ENCODE measurements at regions not wholly inside any gene's neighbourhood (a gene's known extent, or its start where the extent isn't known, plus 50 kb on each side); places are given as distances from the start of the nearest gene placed in this dataset.

GRCh38 chr12:63045020-63045860 is 105.8 kb downstream of the AVPR1A start:
- Histone ChIP-seq H3K79me2 (ENCODE audit: control insufficient read depth, low read length) (no peaks in the 10 kb centered on the region), H3K27ac (ENCODE audit: low read depth, low read length) (no peak overlapping the region), H4K20me1 (ENCODE audit: control insufficient read depth, insufficient read depth, low read depth, low read length) (no peaks in the 10 kb centered on the region), H3K4me1 (ENCODE audit: control insufficient read depth, low read length) (no peaks in the 10 kb centered on the region), H3K27me3 (ENCODE audit: control insufficient read depth, low read length) (no peaks in the 10 kb centered on the region), H3K4me3 (ENCODE audit: low read length) (no peak overlapping the region), H3K4me2 (ENCODE audit: low read length) (no peak overlapping the region), H3K9me3 (ENCODE audit: control insufficient read depth, insufficient read depth, low read length) (no peaks in the 10 kb centered on the region), H3K9me2 (replicated peaks; ENCODE audit: control insufficient read depth, low read length) (no peaks in the 10 kb centered on the region), H3F3A (ENCODE audit: control insufficient read depth, insufficient read depth) (no peaks in the 10 kb centered on the region), H3K36me3 (ENCODE audit: control insufficient read depth, low read length) (no peaks in the 10 kb centered on the region)
- TF ChIP-seq CTCF (IDR thresholded peaks at IDR 0.05; ENCODE audit: low read depth, low read length, poor library complexity, severe bottlenecking) (no peak), EZH2phosphoT487 (IDR thresholded peaks at IDR 0.05; ENCODE audit: borderline replicate concordance, low read length) (no peak)

- Histone ChIP-seq H3K27me3 (ENCODE audit: control insufficient read depth, low read length) (no peaks in the 10 kb centered on the region), H3K4me3 (ENCODE audit: low read length) (no peak overlapping the region), H3K9me3 (ENCODE audit: control insufficient read depth, insufficient read depth, low read length) (no peaks in the 10 kb centered on the region), H3K27ac (ENCODE audit: low read depth, low read length) (no peak overlapping the region), H4K20me1 (ENCODE audit: control insufficient read depth, insufficient read depth, low read depth, low read length) (no peaks in the 10 kb centered on the region), H3K9me2 (replicated peaks; ENCODE audit: control insufficient read depth, low read length) (no peaks in the 10 kb centered on the region), H3K79me2 (ENCODE audit: control insufficient read depth, low read length) (no peaks in the 10 kb centered on the region), H3K36me3 (ENCODE audit: control insufficient read depth, low read length) (no peaks in the 10 kb centered on the region), H3F3A (ENCODE audit: control insufficient read depth, insufficient read depth) (no peaks in the 10 kb centered on the region), H3K4me2 (ENCODE audit: low read length) (no peak overlapping the region), H3K4me1 (ENCODE audit: control insufficient read depth, low read length) (no peaks in the 10 kb centered on the region)
- TF ChIP-seq CTCF (IDR thresholded peaks at IDR 0.05; ENCODE audit: low read depth, low read length, poor library complexity, severe bottlenecking) = no peak
- no peak for TF ChIP-seq EZH2phosphoT487 (IDR thresholded peaks at IDR 0.05; ENCODE audit: borderline replicate concordance, low read length)
Observed at GRCh38 chr12:63042646-63043045, 107.7 kb upstream of the PPM1H start.

GRCh38 chr12:63041601-63042000 is 106.7 kb upstream of the PPM1H start:
- Histone ChIP-seq H3K9me2 (replicated peaks; ENCODE audit: control insufficient read depth, low read length) (no peaks in the 10 kb centered on the region), H3K4me2 (ENCODE audit: low read length) (no peak overlapping the region), H3K4me1 (ENCODE audit: control insufficient read depth, low read length) (no peaks in the 10 kb centered on the region), H3K79me2 (ENCODE audit: control insufficient read depth, low read length) (no peaks in the 10 kb centered on the region), H3K9me3 (ENCODE audit: control insufficient read depth, insufficient read depth, low read length) (no peaks in the 10 kb centered on the region), H3K4me3 (ENCODE audit: low read length) (no peak overlapping the region), H3K27ac (ENCODE audit: low read depth, low read length) (no peak overlapping the region), H3K36me3 (ENCODE audit: control insufficient read depth, low read length) (no peaks in the 10 kb centered on the region), H4K20me1 (ENCODE audit: control insufficient read depth, insufficient read depth, low read depth, low read length) (no peaks in the 10 kb centered on the region), H3F3A (ENCODE audit: control insufficient read depth, insufficient read depth) (no peaks in the 10 kb centered on the region), H3K27me3 (ENCODE audit: control insufficient read depth, low read length) (no peaks in the 10 kb centered on the region)
- no peak for TF ChIP-seq CTCF (IDR thresholded peaks at IDR 0.05; ENCODE audit: low read depth, low read length, poor library complexity, severe bottlenecking)
- TF ChIP-seq EZH2phosphoT487 (IDR thresholded peaks at IDR 0.05; ENCODE audit: borderline replicate concordance, low read length) = no peak

Measured in DOHH2 (cell line).